GM12878 (cell line): ENCODE measurements at regions not wholly inside any gene's neighbourhood (a gene's known extent, or its start where the extent isn't known, plus 50 kb on each side); places are given as distances from the start of the nearest gene placed in this dataset.

Experiments
- CHD2 ChIP-seq: IDR thresholded peaks from 2 replicates; pipeline ENCODE4 v1.6.1; 2011; ENCODE audit warnings: low read depth, low read length, improper control_type of control experiment, borderline replicate concordance
- EP300 ChIP-seq, 2 experiments: fragments of 150-350 bp in 1 of 2; IDR thresholded peaks; 2 replicates each; pipeline ENCODE4 v1.6.1; 2011 to 2012; ENCODE audit warnings: low read depth in 2 of 2, low read length in 2 of 2, borderline replicate concordance in 1 of 2, improper control_type of control experiment in 1 of 2, inconsistent platforms in 1 of 2; ENCODE audit not compliant: control insufficient read depth in 1 of 2
- EZH2 ChIP-seq: IDR thresholded peaks from 2 replicates; pipeline ENCODE4 v1.6.1; 2012; ENCODE audit warnings: low read depth, mild to moderate bottlenecking, control low read depth, inconsistent platforms, low read length, borderline replicate concordance; ENCODE audit not compliant: control insufficient read depth
- GATAD2B ChIP-seq: fragments of 450-650 bp; conservative IDR thresholded peaks from 2 replicates; pipeline ENCODE4 v1.6.1; 2017; ENCODE audit warnings: low read depth, mild to moderate bottlenecking, moderate library complexity
- MEF2A ChIP-seq: IDR thresholded peaks from 2 replicates; pipeline ENCODE4 v1.6.1; 2011; ENCODE audit warnings: low read depth, mild to moderate bottlenecking, low read length, moderate library complexity; ENCODE audit not compliant: insufficient read depth
- MYC ChIP-seq: IDR thresholded peaks from 2 replicates; pipeline ENCODE4 v1.6.1; 2011; ENCODE audit warnings: mild to moderate bottlenecking, low read length, moderate library complexity, inconsistent platforms; ENCODE audit not compliant: insufficient read depth, insufficient replicate concordance, insufficient read length, severe bottlenecking
- NRF1 ChIP-seq: conservative IDR thresholded peaks from 2 replicates; pipeline ENCODE4 v1.6.1; 2011; ENCODE audit warnings: mild to moderate bottlenecking, low read depth, low read length, improper control_type of control experiment
- POLR2AphosphoS5 ChIP-seq: IDR thresholded peaks from 2 replicates; pipeline ENCODE4 v1.6.1; 2011; ENCODE audit warnings: mild to moderate bottlenecking, low read length, inconsistent platforms
- RAD21 ChIP-seq: IDR thresholded peaks from 2 replicates; pipeline ENCODE4 v1.6.1; 2011; ENCODE audit warnings: mild to moderate bottlenecking, low read depth, low read length, moderate library complexity; ENCODE audit not compliant: insufficient read depth
- ZNF274 ChIP-seq: IDR thresholded peaks from one replicate; pipeline ENCODE4 v1.8.0; 2011; ENCODE audit not compliant: insufficient read length, insufficient read depth
- TF ChIP-seq, protein P1 (sequence below): IDR thresholded peaks from 2 replicates; pipeline ENCODE4 v1.6.1; 2012; ENCODE audit warnings: mild to moderate bottlenecking, low read depth, low read length
- TF ChIP-seq, protein P2 (sequence below), 3 experiments: IDR thresholded peaks in 2 of 3; conservative IDR thresholded peaks in 1 of 3; 2 replicates each; pipeline ENCODE4 v1.5.1; 2011; ENCODE audit warnings: low read depth in 3 of 3, low read length in 3 of 3, mild to moderate bottlenecking in 3 of 3, control low read depth in 2 of 3, moderate library complexity in 2 of 3, inconsistent platforms in 1 of 3, mixed read lengths in 1 of 3; ENCODE audit not compliant: control insufficient read depth in 2 of 3, insufficient read depth in 1 of 3; ENCODE audit errors: extremely low read depth in 1 of 3
- TF ChIP-seq, protein P3 (sequence below): IDR thresholded peaks from 2 replicates; pipeline ENCODE4 v1.6.1; 2012; ENCODE audit warnings: low read depth, low read length, improper control_type of control experiment

DNA sequence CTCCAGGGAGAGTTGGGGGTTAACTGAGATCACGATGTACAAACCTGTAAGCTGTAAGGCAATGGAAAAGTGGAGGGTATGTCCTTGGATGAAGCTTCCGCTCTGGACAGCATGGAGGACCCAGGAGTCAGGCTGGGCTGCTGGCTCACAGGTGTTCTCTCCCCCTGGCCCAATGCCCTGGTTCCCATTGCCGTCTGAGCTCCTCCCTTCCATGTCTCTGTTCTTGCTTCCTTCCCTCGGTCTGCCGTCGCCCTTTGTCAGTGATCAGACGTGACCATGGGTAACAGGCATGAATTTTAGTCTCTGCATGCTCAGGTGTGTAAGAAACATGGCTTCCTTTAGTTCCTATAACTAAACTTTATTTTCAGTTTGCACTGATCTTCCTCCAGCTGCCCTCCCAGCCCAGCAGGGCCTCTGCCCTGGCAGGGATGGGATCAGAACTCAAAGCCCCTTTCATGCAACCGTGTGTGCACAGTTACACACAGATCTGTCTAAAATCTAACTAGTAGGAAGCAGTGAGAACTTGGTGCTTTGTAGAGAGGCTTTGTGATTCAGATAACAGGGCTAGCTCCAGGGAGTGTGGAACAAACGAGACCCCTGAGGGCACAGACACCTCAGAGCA is 51.7 kb upstream of the KCNMB1 start:
- no peak for TF ChIP-seq MYC
- no peak for TF ChIP-seq MEF2A
- TF ChIP-seq, protein P1, sequence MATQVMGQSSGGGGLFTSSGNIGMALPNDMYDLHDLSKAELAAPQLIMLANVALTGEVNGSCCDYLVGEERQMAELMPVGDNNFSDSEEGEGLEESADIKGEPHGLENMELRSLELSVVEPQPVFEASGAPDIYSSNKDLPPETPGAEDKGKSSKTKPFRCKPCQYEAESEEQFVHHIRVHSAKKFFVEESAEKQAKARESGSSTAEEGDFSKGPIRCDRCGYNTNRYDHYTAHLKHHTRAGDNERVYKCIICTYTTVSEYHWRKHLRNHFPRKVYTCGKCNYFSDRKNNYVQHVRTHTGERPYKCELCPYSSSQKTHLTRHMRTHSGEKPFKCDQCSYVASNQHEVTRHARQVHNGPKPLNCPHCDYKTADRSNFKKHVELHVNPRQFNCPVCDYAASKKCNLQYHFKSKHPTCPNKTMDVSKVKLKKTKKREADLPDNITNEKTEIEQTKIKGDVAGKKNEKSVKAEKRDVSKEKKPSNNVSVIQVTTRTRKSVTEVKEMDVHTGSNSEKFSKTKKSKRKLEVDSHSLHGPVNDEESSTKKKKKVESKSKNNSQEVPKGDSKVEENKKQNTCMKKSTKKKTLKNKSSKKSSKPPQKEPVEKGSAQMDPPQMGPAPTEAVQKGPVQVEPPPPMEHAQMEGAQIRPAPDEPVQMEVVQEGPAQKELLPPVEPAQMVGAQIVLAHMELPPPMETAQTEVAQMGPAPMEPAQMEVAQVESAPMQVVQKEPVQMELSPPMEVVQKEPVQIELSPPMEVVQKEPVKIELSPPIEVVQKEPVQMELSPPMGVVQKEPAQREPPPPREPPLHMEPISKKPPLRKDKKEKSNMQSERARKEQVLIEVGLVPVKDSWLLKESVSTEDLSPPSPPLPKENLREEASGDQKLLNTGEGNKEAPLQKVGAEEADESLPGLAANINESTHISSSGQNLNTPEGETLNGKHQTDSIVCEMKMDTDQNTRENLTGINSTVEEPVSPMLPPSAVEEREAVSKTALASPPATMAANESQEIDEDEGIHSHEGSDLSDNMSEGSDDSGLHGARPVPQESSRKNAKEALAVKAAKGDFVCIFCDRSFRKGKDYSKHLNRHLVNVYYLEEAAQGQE, result no peak
- no peak for TF ChIP-seq POLR2AphosphoS5
- TF ChIP-seq ZNF274, result no peak
- no peak for TF ChIP-seq NRF1
- no peak for TF ChIP-seq EP300 (IDR thresholded peaks at IDR 0.05; ENCODE audit: borderline replicate concordance in 1 of 2, control insufficient read depth in 1 of 2, low read depth in 2 of 2, low read length in 2 of 2)
- TF ChIP-seq, protein P2, sequence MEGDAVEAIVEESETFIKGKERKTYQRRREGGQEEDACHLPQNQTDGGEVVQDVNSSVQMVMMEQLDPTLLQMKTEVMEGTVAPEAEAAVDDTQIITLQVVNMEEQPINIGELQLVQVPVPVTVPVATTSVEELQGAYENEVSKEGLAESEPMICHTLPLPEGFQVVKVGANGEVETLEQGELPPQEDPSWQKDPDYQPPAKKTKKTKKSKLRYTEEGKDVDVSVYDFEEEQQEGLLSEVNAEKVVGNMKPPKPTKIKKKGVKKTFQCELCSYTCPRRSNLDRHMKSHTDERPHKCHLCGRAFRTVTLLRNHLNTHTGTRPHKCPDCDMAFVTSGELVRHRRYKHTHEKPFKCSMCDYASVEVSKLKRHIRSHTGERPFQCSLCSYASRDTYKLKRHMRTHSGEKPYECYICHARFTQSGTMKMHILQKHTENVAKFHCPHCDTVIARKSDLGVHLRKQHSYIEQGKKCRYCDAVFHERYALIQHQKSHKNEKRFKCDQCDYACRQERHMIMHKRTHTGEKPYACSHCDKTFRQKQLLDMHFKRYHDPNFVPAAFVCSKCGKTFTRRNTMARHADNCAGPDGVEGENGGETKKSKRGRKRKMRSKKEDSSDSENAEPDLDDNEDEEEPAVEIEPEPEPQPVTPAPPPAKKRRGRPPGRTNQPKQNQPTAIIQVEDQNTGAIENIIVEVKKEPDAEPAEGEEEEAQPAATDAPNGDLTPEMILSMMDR (IDR thresholded peaks at IDR 0.05 in 2 of 3, conservative IDR thresholded peaks at IDR 0.05 in 1 of 3; ENCODE audit: control insufficient read depth in 2 of 3, extremely low read depth in 1 of 3, insufficient read depth in 1 of 3, low read depth in 3 of 3, low read length in 3 of 3), result no peak
- TF ChIP-seq EZH2, result no peak
- no peak for TF ChIP-seq RAD21
- TF ChIP-seq, protein P3, sequence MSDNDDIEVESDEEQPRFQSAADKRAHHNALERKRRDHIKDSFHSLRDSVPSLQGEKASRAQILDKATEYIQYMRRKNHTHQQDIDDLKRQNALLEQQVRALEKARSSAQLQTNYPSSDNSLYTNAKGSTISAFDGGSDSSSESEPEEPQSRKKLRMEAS, result no peak
- TF ChIP-seq GATAD2B, result no peak
- no peak for TF ChIP-seq CHD2
